Activated T-cell treated with anti-CD3 and anti-CD28 coated beads for 4 hours (primary cell): ENCODE measurements at regions not wholly inside any gene's neighbourhood (a gene's known extent, or its start where the extent isn't known, plus 50 kb on each side); places are given as distances from the start of the nearest gene placed in this dataset.
"Not testable (repeated sequence)": the region's sequence is repeated elsewhere in the genome, so short reads cannot be mapped to it uniquely, and the experiment has no call there.

ENCODE experiments used
- DNase-seq: peaks from one replicate; pipeline ENCODE4 v3.0.0-alpha.2; 2020

DNA sequence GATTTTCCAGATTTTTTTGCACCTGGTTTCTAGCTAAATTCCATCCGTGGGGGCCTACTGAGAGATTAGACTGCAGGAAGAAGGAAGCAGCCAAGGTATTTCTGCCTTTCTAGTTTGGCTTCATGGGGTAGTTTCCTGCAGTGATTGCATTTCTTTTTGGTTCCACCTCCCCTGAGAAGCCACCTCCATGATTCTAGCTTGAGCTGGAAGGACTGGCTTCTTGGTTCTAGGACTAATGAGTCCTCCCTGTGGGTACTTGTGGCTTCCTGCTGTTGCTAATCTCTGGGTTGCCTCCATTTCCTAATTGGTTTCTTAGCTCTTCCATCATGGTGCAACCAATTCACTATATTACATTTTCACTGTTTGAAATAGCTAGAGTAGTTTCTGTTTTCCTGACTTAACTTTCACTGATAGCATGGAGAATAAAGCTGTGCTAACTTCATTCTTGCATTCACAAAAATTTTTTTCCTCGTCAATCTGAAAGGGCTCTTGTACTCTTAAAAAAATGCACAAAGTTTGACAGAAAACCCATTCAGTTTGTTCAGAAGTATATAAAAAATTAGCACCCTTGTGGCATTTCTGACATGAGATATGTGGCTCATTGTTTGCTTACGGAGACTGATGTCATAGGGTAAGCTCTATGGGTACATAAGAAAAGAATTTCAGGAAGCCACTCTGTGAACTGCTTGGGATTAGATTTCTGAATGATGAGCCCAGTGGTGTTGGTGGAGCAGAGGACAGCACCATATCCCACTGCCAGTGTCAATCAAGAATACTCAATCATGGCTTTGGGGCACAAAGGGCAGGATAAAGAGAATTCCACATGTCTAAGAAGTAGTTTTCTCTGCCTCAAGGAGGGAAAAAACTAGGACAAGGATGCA lies 242.8 kb upstream of the RBMS1 start:
- DNase-seq = no peak

DNA sequence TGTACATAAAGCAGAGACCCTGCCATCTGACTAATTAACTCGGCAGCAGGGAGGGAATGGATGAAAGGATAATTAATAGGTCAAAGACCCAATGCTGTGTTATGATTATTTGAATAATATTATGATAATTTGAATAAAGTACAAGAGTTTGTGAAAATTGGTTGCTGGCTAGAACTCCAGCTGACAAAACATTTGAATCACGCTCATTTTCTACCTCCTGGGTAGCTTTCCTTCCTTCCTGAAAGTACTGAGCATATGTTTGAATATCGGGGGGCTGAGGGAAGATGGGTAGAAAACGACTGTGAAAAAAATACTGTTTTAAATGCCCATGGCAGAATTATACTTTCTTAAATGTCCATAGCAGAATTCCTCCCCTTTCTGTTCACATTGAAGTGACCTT lies 243.6 kb upstream of the RBMS1 start:
- no peak for DNase-seq

DNA sequence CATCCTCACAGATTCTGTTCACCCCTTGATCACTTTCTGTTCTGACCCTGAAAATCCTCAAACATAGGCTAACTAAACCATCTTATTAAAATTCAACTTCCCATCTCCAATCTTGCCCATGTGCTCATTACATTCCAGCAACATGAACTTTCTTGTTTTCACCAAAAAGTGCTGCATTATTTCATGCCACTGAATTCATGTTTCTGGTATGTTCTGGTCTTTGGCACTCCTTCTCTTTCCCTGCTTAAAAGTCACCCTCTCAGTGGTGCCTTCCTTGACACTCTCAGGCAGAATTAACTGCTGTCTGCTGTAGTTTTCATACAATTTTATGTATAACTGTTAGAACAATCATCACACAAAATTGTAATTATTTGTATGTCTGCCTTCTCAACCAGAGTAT lies 247.7 kb upstream of the RBMS1 start:
- no peak for DNase-seq

DNA sequence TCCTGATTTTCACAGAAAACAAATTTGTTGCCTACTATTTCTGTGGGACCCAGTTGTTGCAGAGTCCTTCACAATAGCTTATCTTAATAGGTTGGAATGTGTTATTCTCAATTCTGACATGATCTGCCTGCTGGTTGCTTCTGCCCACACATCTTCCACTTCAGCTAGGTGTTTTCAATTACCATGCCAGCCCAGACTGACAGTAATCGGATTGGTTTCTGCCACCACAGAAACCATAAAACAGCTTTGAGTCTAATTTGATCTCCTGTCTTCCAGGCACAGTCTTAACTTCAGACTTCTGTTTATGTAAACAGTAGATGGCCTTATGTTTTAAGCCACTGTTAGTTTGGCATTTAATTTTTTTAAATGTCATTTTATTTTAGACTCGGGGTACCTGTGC lies 248.2 kb upstream of the RBMS1 start:
- DNase-seq = no peak

DNA sequence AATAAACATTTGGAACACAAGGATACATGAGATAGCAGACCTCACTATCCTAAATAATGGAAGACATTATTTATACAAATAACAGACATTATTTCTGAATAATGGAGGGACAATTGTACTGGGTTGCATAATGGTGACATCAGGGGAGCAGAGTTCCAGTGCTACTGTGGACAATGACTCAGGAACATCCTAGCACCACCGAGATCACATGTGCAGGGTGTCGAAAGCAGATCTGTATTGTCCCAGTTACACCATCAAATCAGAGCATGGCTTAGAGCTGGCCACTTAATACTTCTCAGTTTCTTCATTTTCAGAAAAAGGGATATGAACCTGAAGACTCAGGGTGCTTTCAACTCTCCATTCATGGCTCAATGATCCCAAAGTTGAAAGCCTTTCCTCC lies 249.1 kb upstream of the RBMS1 start:
- DNase-seq = no peak

DNA sequence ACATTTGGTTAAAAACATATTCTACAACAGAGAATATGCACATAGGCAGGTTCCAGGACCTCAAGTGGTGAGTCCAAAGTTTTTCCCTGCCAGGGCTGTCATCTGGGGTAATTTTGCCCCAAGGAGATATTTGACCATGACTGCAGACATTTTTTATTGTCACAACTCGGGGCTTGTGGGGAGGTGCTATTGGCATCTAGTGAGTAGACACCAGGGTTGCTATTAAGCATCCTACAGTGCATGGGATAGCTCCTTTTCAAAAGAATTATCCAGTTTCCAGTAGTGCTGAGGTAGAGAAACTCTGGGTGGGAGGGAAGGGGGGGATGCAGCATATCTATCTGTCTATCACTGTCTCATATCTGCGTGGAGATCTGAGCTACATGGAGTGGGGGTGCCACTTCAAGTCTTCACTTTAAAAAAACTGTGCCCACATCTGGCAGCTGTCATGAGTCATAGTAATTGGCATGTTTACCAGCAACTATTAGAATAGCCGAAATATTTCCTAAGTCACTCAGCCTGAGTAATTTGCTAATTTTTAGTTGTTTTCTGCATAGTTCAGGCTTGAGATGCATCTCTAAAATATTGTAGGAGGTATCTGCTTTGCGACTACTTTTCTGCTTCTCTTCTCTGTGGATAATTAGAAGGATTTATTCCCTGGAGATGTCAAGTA lies 254.0 kb upstream of the RBMS1 start:
- no peak for DNase-seq

DNA sequence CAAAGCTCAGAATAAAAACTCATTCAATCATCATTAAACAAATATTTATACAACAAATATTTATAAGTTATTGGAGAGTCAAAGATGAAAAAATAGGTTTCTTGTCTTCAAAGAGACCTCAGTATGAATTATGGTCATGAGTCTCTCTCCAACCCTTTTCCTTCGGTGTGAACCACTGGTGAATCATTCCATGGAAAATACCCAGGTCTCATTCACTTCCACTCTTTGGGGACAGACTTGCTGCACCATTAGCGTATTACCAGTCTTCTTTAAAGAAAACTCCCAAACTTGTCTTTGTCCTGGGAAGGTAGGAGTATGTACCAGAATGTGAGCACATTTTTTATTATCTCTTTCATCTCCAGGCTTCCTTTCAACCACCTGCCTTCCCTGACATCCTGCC lies 257.4 kb upstream of the RBMS1 start:
- no peak for DNase-seq

DNA sequence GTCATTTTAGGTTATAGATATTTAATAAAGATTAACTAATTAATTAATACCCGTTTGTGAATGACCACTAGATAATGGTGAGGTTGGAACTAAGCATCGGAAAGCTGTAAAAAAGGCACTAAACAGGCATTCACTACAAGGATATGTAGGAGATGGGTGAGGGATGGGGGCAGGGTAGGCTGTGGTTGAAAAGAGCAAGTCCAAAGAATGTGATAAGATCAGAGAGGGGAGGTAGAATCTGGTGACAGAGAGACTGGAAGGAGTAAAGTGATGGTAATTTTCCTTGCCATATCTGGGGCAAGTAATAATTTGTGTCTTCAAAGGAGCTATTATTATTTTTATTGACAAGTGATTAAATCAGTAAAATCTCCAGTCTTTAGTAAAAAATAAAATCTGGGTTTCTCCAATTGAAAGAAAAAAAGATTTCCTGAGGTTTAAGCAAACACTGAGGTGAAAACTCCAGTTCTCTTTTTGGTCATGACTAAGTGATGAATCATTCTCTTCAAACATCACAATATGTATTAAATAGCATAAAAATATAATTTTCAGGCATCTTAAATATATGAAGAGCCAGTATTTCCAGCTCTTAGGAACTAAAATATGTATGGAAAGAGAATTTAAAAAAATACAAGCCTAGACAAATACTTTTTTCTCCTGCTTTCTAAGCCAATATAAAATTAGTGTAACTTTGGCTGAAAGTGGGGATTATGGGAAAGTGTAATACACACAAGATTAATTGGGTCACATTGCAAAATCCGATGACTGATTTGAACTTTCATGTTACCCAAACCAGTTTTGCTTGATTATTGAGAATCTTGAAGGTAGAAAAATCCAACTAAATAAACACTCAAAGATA lies 259.1 kb upstream of the RBMS1 start:
- DNase-seq = no peak

DNA sequence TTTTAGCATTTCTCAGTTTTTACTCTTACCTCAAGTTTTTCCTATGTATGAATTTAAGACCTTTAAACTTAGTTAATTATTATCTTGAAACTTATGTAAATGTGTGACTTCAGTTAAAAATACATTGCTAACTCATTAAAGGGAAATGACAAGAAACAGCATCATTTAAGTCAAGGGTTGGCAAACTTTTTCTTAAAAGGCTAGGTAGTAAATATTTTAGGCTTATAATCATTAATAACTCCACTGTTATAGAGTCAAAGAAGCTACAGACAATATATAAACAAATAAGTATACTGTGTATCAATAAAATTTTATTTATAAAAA lies 259.7 kb upstream of the RBMS1 start:
- no peak for DNase-seq

DNA sequence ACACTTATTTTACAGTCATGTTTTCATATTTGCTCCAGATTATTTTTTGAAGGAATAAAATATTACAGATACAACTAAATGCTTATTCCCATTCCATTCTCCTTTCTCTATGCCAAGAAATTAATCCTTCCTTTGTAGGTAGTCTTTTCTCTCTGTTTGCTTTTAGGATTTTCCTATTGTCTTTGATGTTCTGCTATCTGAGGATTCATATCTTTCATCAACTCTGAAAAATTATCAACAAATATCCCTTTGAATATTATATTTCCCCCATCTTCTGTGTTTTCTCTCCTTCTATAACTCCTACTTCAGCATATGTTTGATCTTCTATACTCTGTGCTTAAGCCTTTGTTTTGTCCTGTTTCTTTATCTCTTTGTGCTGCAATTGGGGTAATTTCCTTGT lies 260.4 kb upstream of the RBMS1 start:
- no peak for DNase-seq

DNA sequence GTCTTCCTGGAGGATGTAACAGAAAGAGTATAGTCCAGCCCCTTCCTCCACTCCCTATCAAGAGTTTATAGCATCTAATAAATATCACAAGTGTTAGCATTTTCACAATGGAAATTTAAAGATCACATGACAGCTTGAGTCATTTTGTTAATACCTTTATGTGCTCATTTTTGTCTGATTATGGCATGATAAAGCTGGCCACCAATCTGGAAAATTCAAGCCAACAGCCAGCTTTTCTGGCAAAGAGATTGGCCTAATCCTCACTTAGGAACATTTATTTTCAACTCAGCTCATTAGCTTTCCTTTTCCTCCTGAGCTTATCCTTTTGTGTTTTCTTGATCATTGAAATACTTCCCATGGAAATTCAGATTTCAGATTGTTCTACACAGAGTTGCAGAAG lies 262.9 kb upstream of the RBMS1 start:
- DNase-seq = no peak

DNA sequence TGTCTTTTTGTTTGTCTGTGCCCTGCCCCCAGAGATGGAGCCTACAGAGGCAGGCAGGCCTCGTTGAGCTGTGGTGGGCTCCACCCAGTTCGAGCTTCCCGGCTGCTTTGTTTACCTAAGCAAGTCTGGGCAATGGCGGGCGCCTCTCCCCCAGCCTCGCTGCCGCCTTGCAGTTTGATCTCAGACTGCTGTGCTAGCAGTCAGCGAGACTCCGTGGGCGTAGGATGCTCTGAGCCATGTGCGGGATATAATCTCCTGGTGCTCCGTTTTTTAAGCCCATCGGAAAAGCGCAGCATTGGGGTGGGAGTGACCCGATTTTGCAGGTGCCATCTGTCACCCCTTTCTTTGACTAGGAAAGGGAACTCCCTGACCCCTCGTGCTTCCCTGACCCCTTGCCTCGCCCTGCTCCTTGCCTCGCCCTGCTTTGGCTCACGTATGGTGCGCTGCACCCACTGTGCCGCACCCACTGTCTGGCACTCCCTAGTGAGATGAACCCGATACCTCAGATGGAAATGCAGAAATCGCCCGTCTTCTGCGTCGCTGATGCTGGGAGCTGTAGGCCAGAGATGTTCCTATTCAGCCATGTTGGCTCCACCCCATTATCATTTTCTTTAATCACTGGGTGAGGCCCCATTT lies 269.0 kb upstream of the RBMS1 start:
- DNase-seq = not testable (repeated sequence)

DNA sequence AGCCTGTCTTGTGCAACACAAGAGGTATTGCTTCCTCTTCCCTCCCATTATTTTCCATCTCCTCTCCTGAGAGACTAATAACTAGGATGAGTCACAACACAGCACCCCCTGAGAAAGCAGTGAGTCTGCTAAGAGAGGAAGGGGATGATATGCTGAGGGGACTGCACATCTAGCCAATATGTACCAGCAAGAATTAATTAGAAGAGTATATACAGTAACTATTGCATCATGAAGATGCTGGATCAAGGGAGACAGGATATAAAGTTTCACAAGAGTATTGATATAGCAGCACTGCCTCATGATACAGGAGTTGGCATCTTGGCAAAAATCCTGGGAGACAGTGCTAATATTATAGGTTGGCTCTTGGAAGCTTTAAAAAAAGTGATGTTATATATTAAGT lies 289.9 kb upstream of the RBMS1 start:
- no peak for DNase-seq

DNA sequence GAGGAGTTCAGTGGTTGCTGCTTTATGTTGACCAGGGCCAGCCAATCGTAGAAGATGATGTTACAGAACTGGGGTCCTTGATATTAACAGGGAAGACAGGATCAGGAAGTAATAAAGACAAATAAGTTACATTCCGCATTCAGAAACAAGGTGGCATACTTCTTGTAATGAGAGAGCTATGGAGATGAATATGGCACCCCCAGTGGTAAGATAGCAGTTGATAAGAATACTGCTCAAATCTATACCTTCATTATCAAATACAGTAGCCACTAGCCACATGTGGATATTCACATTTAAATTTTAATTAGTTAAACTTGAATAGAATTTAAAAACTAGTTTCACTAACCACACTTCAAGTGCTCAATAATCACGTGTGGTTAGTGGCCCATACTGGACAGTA lies 290.4 kb upstream of the RBMS1 start:
- no peak for DNase-seq

DNA sequence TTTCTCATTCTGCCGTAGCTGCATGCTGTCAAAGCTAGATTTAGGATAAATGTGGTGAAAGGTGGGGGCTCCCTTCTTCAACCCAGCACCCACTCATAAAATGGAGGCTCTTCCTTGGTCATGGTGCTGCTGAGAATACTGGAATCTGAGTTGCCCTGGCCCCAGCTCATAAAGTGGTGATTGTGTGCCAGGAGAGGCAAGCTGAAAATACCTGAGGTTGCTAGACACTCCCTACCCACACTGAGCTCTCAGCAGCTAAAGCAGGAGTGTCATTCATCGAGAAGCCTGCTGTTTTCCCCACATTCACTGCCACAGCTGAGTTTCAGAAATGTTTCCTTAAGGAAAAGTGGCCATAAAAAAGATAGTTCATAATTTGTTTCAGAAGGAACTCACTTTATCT lies 297.1 kb upstream of the RBMS1 start:
- DNase-seq = no peak

DNA sequence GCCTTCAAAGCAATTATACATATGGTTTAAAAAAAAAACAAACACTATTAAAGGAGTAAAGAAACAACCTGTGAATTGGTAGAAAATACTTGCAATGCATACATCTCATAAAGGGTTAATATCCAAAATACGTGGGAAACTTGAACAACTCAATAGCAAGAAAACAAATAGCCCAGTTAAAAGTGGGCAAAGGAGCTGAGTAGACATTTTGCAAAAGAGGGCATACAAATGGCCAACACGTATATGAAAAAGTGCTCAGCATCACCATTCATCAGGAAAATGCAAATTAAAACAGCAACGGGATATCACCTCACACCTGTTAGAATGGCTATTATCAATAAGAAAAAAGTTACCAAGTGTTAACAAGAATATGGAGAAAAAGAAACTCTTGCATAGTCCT lies 298.3 kb upstream of the RBMS1 start:
- DNase-seq = no peak

DNA sequence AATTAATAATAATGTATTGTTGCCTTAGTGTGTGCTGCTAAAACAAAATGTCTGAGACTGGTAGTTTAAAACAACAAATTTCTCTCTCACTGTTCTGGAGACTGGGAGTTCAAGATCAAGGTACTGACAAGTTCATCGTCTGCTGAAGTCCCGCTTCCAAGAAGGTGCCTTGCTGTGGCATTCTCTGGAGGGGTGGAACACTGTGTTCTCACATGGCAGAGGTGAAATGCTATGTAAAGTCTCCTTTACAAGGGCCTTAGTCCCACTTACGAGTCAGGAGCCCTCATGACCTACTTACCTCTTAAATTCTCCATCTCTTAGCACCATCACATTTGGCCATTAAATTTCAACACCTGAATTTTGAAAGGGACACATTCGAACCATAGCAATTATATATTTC lies 299.2 kb upstream of the RBMS1 start:
- DNase-seq = no peak

DNA sequence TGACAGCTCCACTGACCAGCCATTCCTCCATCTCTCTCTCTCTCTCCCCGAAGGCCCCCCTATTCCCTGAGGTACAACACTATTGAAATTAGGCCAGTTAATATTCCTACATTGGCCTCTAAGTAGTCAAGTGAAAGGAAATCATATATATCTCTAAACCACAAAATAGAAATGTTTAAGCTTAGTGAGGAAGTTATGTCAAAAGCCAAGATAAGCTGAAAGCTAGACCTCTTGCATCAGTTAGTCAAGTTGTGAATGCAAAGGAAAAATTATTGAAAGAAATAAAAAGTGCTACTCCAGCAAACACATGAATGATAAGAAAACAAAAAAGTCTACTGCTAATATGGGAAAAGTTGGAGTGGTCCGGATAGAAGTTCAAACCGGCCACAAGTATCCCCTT lies 301.3 kb upstream of the RBMS1 start:
- DNase-seq = no peak

DNA sequence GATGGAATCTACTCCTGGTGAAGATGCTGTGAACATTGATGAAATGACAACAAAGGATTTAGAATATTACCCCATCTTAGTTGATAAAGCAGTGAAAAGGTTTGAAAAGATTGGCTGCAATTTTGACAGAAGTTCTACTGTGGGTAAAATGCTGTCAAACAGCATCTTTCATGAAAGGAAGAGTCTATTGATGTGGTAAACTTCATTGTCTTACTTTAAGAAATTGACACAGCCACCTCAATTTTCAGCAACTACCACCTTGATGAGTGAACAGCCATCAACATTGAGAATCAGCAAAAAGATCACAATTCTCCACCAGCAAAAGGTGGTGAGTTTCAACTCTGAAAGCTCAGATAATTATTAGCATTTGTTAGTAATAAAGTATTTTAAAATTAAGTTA lies 310.3 kb upstream of the RBMS1 start:
- DNase-seq = no peak

DNA sequence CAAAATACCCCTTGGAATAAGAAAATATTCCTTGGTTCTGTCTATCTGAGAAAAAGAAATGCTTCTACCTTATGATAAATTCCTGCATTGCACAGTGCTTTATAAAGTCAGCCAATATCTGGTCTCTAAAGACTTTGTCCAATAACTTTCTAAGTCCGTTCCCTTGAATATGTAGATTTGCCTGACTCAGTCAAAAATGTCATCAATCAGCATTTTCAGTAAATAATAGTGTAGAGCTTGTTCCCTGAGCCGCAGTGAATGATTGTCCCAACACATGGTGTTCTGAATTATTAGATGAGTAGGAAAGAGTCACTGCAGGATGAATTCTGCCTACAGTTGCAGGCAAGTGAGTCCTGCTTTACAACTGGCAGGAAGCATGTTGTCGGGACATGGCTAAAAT lies 316.8 kb upstream of the RBMS1 start:
- no peak for DNase-seq

DNA sequence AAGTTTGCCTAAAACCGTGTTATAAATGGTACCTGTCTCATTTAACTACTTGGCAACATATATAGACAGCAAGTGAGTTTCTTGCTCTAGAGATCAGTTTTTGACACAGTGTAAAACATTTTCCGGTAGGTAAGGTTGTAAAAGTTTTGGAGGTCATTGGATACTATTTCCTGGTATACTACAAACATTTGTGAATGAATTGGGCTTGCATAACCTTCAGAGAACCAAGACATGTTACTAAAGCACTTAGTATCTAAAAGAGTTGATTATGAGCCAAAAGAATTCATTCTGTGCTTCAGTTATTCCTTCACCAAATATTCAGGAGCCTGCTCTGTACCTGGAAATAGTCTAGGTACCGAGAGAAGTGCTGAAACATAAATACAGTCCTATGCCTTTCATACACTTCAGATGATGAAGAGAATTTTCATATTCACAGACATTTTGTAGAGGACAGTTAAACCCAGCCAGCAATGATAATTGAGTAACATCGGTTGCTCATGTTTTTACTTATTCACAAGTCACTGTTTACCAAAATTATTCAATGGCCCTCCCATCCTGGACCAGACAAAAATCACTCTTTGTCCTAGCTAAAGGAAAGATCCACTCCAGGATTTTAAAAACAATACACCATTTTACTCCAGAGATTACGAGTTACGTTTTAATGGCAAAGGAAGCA lies 319.4 kb upstream of the RBMS1 start:
- no peak for DNase-seq

DNA sequence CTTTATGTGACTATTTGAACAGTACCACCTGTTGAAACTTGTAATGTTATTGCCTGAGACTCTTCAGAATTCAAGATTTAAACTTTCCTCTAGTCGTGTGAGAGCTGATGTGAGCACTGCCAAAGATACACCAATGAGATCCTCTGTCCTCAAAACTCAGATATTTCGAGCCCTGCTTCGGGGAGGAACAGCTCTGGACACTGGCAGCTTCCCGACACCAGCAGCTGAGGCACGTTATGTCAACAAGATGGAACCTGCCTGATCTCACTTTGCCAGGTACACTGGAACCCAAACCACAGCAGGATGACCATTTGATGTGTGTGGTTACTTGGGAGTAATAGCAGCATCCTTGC lies 319.9 kb upstream of the RBMS1 start:
- DNase-seq = no peak

DNA sequence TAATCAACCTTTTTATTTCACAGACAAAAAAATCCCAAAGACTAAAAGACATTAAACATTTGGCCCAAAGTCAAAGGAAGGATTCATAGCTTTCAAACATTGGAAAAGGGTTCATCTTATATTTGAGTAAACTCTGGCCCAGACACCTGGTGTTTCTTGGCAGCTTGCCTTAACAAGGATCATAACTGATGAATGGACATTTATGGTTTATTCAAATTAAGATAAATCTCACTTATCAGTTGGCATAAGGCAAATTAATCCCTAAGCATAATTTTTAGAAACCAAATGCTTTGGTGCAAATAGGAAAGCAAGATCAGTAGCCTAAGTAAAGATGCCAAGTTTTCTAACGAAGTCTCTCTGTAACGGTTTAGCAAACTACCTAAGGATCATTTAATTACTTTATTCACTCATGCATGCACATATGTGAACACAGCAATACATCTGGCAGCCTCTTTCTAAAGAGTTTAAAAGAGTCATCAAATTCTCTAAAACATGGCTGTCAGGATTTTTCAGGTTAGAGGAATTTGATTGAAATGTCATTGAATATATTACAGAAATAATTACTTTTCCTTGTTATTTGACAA lies 323.4 kb upstream of the RBMS1 start:
- DNase-seq = no peak
